ENCODE measurements at regions not wholly inside any gene's neighbourhood (a gene's known extent, or its start where the extent isn't known, plus 50 kb on each side); places are given as distances from the start of the nearest gene placed in this dataset.

DNA sequence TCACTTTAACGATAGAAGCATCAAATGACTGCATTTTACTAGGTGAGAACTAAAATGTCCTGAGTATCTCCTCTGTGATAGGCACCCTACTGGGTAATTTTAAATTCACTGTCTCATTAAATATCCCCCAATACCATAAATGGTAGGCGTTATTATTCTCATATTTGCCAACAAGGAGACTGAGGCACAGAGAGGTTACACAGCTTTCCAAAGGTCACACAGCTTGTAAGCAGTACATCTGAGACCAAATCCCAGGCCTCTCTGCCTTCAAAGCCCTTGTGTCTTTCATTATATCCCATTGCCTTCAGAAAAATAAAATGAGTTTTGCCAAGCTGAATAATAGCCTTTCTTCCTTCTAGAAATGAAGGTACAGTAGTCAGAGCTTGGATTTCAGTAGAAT, 502.6 kb downstream of the HAPSTR1 start:
- DNase-seq = no peak
- no peaks in the 10 kb centered on the region for H3K27me3 ChIP-seq (ENCODE audit: control insufficient read depth, insufficient read depth, low read length, poor library complexity, severe bottlenecking)
- H3K4me1 ChIP-seq (ENCODE audit: control insufficient read depth, insufficient read depth, low read length) = no peaks in the 10 kb centered on the region
- Mint-ChIP-seq H3K4me1 (no peaks in the 10 kb centered on the region), H3K9me3 (peaks cover 10% of the 10 kb centered on the region), H3K27me3 (ENCODE audit: insufficient read depth) (peaks cover 7% of the 10 kb centered on the region), H3K27ac (no peak overlapping the region), H3K36me3 (ENCODE audit: low read depth) (no peaks in the 10 kb centered on the region), H3K4me3 (no peak overlapping the region)
- H3K9ac ChIP-seq (ENCODE audit: extremely low read depth, low read length, poor library complexity, severe bottlenecking) = no peak overlapping the region
- H3K36me3 ChIP-seq (ENCODE audit: control insufficient read depth, insufficient read depth, low read length) = no peaks in the 10 kb centered on the region
- H3K4me3 ChIP-seq (ENCODE audit: low read length) = no peak overlapping the region
- TF ChIP-seq, protein P1, sequence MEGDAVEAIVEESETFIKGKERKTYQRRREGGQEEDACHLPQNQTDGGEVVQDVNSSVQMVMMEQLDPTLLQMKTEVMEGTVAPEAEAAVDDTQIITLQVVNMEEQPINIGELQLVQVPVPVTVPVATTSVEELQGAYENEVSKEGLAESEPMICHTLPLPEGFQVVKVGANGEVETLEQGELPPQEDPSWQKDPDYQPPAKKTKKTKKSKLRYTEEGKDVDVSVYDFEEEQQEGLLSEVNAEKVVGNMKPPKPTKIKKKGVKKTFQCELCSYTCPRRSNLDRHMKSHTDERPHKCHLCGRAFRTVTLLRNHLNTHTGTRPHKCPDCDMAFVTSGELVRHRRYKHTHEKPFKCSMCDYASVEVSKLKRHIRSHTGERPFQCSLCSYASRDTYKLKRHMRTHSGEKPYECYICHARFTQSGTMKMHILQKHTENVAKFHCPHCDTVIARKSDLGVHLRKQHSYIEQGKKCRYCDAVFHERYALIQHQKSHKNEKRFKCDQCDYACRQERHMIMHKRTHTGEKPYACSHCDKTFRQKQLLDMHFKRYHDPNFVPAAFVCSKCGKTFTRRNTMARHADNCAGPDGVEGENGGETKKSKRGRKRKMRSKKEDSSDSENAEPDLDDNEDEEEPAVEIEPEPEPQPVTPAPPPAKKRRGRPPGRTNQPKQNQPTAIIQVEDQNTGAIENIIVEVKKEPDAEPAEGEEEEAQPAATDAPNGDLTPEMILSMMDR (conservative IDR thresholded peaks at IDR 0.05) = no peak
- 97 to 100% methylated on average over 1 to 2 of the region's 2 CpGs for WGBS, 2 experiments (ENCODE audit: insufficient coverage in 1 of 2, insufficient read length in 1 of 2)
- H3K27ac ChIP-seq (ENCODE audit: low read depth, low read length) = no peak overlapping the region
- H3K9me3 ChIP-seq (ENCODE audit: control insufficient read depth, low read length) = no peaks in the 10 kb centered on the region

GRCh38 chr16:9594946-9595345, 503.5 kb downstream of the HAPSTR1 start:
- Mint-ChIP-seq H3K27ac (no peak overlapping the region), H3K4me3 (no peak overlapping the region), H3K27me3 (ENCODE audit: insufficient read depth) (peaks cover 7% of the 10 kb centered on the region), H3K4me1 (no peaks in the 10 kb centered on the region), H3K9me3 (peaks cover 10% of the 10 kb centered on the region), H3K36me3 (ENCODE audit: low read depth) (no peaks in the 10 kb centered on the region)
- H3K27ac ChIP-seq (ENCODE audit: low read depth, low read length) = no peak overlapping the region
- H3K27me3 ChIP-seq (ENCODE audit: control insufficient read depth, insufficient read depth, low read length, poor library complexity, severe bottlenecking) = no peaks in the 10 kb centered on the region
- DNase-seq = no peak
- H3K9me3 ChIP-seq (ENCODE audit: control insufficient read depth, low read length) = no peaks in the 10 kb centered on the region
- H3K9ac ChIP-seq (ENCODE audit: extremely low read depth, low read length, poor library complexity, severe bottlenecking) = no peak overlapping the region
- H3K4me1 ChIP-seq (ENCODE audit: control insufficient read depth, insufficient read depth, low read length) = no peaks in the 10 kb centered on the region
- no peaks in the 10 kb centered on the region for H3K36me3 ChIP-seq (ENCODE audit: control insufficient read depth, insufficient read depth, low read length)
- no peak overlapping the region for H3K4me3 ChIP-seq (ENCODE audit: low read length)
- TF ChIP-seq, protein P1 (conservative IDR thresholded peaks at IDR 0.05) = no peak
- 100% methylated on average over 2 of the region's 2 CpGs for WGBS, 2 experiments (ENCODE audit: insufficient coverage in 1 of 2, insufficient read length in 1 of 2)

DNA sequence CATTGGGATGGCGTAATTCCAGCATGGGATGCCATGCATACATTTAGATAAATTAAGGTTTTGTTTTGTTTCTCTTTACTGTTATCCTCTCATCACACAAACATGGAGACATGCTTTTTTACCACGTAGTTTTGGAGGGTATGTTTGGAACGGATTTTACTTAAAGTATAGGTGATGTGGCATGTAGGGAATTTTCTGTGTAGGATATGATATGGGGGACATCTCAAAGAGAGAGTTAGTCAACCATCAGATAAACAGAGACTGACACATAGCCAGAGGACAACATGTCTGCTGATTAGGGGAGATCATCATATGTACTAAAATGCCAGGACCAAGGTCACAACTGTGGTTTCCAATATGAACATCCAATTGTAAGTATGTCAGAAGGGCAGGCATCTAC, 503.9 kb downstream of the HAPSTR1 start:
- no peaks in the 10 kb centered on the region for H3K36me3 ChIP-seq (ENCODE audit: control insufficient read depth, insufficient read depth, low read length)
- H3K4me1 ChIP-seq (ENCODE audit: control insufficient read depth, insufficient read depth, low read length) = no peaks in the 10 kb centered on the region
- no peak overlapping the region for H3K27ac Mint-ChIP-seq
- H3K9ac ChIP-seq (ENCODE audit: extremely low read depth, low read length, poor library complexity, severe bottlenecking) = no peak overlapping the region
- H3K27ac ChIP-seq (ENCODE audit: low read depth, low read length) = no peak overlapping the region
- 91 to 100% methylated on average over 2 to 3 of the region's 3 CpGs for WGBS, 2 experiments (ENCODE audit: insufficient coverage in 1 of 2, insufficient read length in 1 of 2)
- H3K27me3 ChIP-seq (ENCODE audit: control insufficient read depth, insufficient read depth, low read length, poor library complexity, severe bottlenecking) = no peaks in the 10 kb centered on the region
- H3K27me3 Mint-ChIP-seq (ENCODE audit: insufficient read depth) = peaks cover 7% of the 10 kb centered on the region
- TF ChIP-seq, protein P1 (conservative IDR thresholded peaks at IDR 0.05) = no peak
- no peaks in the 10 kb centered on the region for H3K36me3 Mint-ChIP-seq (ENCODE audit: low read depth)
- no peak for DNase-seq
- H3K9me3 ChIP-seq (ENCODE audit: control insufficient read depth, low read length) = no peaks in the 10 kb centered on the region
- peaks cover 7% of the 10 kb centered on the region for H3K9me3 Mint-ChIP-seq
- H3K4me3 Mint-ChIP-seq = no peak overlapping the region
- H3K4me1 Mint-ChIP-seq = no peaks in the 10 kb centered on the region
- H3K4me3 ChIP-seq (ENCODE audit: low read length) = no peak overlapping the region
